A549 (cell line): ENCODE measurements at regions not wholly inside any gene's neighbourhood (a gene's known extent, or its start where the extent isn't known, plus 50 kb on each side); places are given as distances from the start of the nearest gene placed in this dataset.
"Not testable (repeated sequence)": the region's sequence is repeated elsewhere in the genome, so short reads cannot be mapped to it uniquely, and the experiment has no call there.

ENCODE experiments used
- ATAC-seq, 2 experiments: fragments of 200-7000 bp in 1 of 2; fragments of >200 bp in 1 of 2; cut with Nextera tagmentation in 1 of 2; cut with Tn5 transposase in 1 of 2; 3 replicates each; pipeline versions ENCODE4 v1.8.0 to v1.9.1; 2018 to 2020; ENCODE audit warnings: mild to moderate bottlenecking in 1 of 2, moderate library complexity in 1 of 2
- CTCF ChIA-PET: fragments of 300-600 bp; sonication (Branson Sonifier 250); formaldehyde crosslinking; extraction: SDS; loops from one replicate; lab custom pipeline; 2021; ENCODE audit warnings: antibody characterized with exemption, inconsistent platforms; lab: Yijun Ruan, JAX
- POLR2A ChIA-PET: fragments of 350-600 bp; formaldehyde crosslinking; extraction: SDS; loops from one replicate; lab custom pipeline; 2021; ENCODE audit warnings: antibody characterized with exemption, inconsistent platforms; lab: Yijun Ruan, JAX
- DNase-seq, 2 experiments: peaks; one replicate each; pipeline versions ENCODE4 v3.0.0 to v3.0.0-alpha.2; 2011 to 2016; ENCODE audit warnings: low read depth in 1 of 2, low spot score in 1 of 2
- FAIRE-seq: peaks from 2 replicates; lab custom pipeline; 2011; peaks lifted over from hg19 to GRCh38; lab: Jason Lieb, UNC
- H3K27ac ChIP-seq, 2 experiments: fragments of >200 bp; sonication (Bioruptor Twin); formaldehyde crosslinking; 3 replicates each; pipeline ENCODE4 v1.5.1; 2016 to 2017
- H3K4me1 ChIP-seq: fragments of >200 bp; sonication (Bioruptor Twin); formaldehyde crosslinking; 3 replicates; pipeline ENCODE4 v1.6.1; 2016
- H3K4me2 ChIP-seq: fragments of >200 bp; sonication (Bioruptor Twin); formaldehyde crosslinking; 3 replicates; pipeline ENCODE4 v1.6.1; 2016
- H3K4me3 ChIP-seq: fragments of >200 bp; sonication (Bioruptor Twin); formaldehyde crosslinking; 3 replicates; pipeline ENCODE4 v1.5.1; 2016
- H3K9me3 ChIP-seq: fragments of >200 bp; sonication (Bioruptor Twin); formaldehyde crosslinking; 3 replicates; pipeline ENCODE4 v1.6.1; 2016
- CBX8 ChIP-seq: fragments of 200-600 bp; sonication (generic); IDR thresholded peaks from 2 replicates; pipeline ENCODE4 v1.6.1; 2016
- CEBPB ChIP-seq, 2 experiments: fragments of >200 bp in 1 of 2; sonication (Bioruptor Twin) in 1 of 2; formaldehyde crosslinking in 1 of 2; IDR thresholded peaks; 2 replicates each; pipeline ENCODE4 v1.6.1; 2012 to 2016
- CHD4 ChIP-seq: fragments of 200-600 bp; sonication (generic); IDR thresholded peaks from 2 replicates; pipeline ENCODE4 v1.6.1; 2016; ENCODE audit warnings: antibody characterized with exemption, mild to moderate bottlenecking, borderline replicate concordance
- E2F6 ChIP-seq: IDR thresholded peaks from 2 replicates; pipeline ENCODE4 v1.6.1; 2012; ENCODE audit warnings: low read depth, borderline replicate concordance
- EHMT2 ChIP-seq: fragments of 200-600 bp; sonication (generic); IDR thresholded peaks from 2 replicates; pipeline ENCODE4 v1.6.1; 2016; ENCODE audit warnings: antibody characterized with exemption, low read depth, mild to moderate bottlenecking, moderate library complexity
- FOSL2 ChIP-seq, 2 experiments: fragments of 450-650 bp in 1 of 2; fragments of >200 bp in 1 of 2; sonication (Bioruptor Twin) in 1 of 2; formaldehyde crosslinking; IDR thresholded peaks; 2 replicates each; pipeline versions ENCODE4 v1.5.0 to v1.6.1; 2016 to 2020; ENCODE audit warnings: mild to moderate bottlenecking in 1 of 2, moderate library complexity in 1 of 2
- FOXS1 ChIP-seq: fragments of 250-450 bp; sonication (Bioruptor Pico); IDR thresholded peaks from 2 replicates; pipeline ENCODE4 v1.5.0; 2020; ENCODE audit warnings: mild to moderate bottlenecking, moderate library complexity
- HEYL ChIP-seq: fragments of 250-450 bp; sonication (Bioruptor Pico); IDR thresholded peaks from 2 replicates; pipeline ENCODE4 v1.8.0; 2021; ENCODE audit warnings: mild to moderate bottlenecking, moderate library complexity
- HMGXB4 ChIP-seq: fragments of 250-450 bp; sonication (Bioruptor Pico); IDR thresholded peaks from 2 replicates; pipeline ENCODE4 v1.5.0; 2021; ENCODE audit warnings: mild to moderate bottlenecking, moderate library complexity, borderline replicate concordance
- HOXB13 ChIP-seq: fragments of 250-450 bp; sonication (Bioruptor Pico); IDR thresholded peaks from 2 replicates; pipeline ENCODE4 v1.5.0; 2020; ENCODE audit warnings: low read depth, mild to moderate bottlenecking, moderate library complexity
- JUN ChIP-seq, 2 experiments: fragments of >200 bp; sonication (Bioruptor Twin); formaldehyde crosslinking; IDR thresholded peaks; 2 replicates in 1 of 2; 3 replicates in 1 of 2; pipeline ENCODE4 v1.6.1; 2016 to 2017
- KDM5A ChIP-seq: fragments of 200-600 bp; sonication (generic); IDR thresholded peaks from 2 replicates; pipeline ENCODE4 v1.6.1; 2016; ENCODE audit warnings: antibody characterized with exemption, mild to moderate bottlenecking
- MAFK ChIP-seq: fragments of 450-650 bp; IDR thresholded peaks from 2 replicates; pipeline ENCODE4 v1.6.1; 2014; ENCODE audit not compliant: partially characterized antibody
- MAX ChIP-seq: IDR thresholded peaks from 2 replicates; pipeline ENCODE4 v1.6.1; 2012
- NR3C1 ChIP-seq: fragments of >200 bp; sonication (Bioruptor Twin); formaldehyde crosslinking; IDR thresholded peaks from 3 replicates; pipeline ENCODE4 v1.6.1; 2017
- PHF8 ChIP-seq: fragments of 200-600 bp; sonication (generic); IDR thresholded peaks from 2 replicates; pipeline ENCODE4 v1.6.1; 2016; ENCODE audit warnings: low read depth, mild to moderate bottlenecking, antibody characterized with exemption, moderate library complexity, borderline replicate concordance
- POLR2A ChIP-seq: IDR thresholded peaks from 2 replicates; pipeline ENCODE4 v1.6.1; 2012; ENCODE audit warnings: mild to moderate bottlenecking, low read length
- RAD21 ChIP-seq, 2 experiments: fragments of >200 bp in 1 of 2; sonication (Bioruptor Twin) in 1 of 2; formaldehyde crosslinking in 1 of 2; IDR thresholded peaks in 1 of 2; conservative IDR thresholded peaks in 1 of 2; 2 replicates in 1 of 2; 3 replicates in 1 of 2; pipeline ENCODE4 v1.6.1; 2012 to 2018; ENCODE audit warnings: inconsistent platforms in 1 of 2
- RARB ChIP-seq: fragments of 250-450 bp; sonication (Bioruptor Pico); IDR thresholded peaks from 2 replicates; pipeline ENCODE4 v1.8.0; 2021; ENCODE audit warnings: mild to moderate bottlenecking, moderate library complexity
- RCOR1 ChIP-seq: fragments of 150-350 bp; IDR thresholded peaks from 2 replicates; pipeline ENCODE4 v1.6.1; 2014; ENCODE audit warnings: antibody characterized with exemption, low read length, low read depth
- SREBF2 ChIP-seq: fragments of 450-650 bp; IDR thresholded peaks from 2 replicates; pipeline ENCODE4 v1.6.1; 2014; ENCODE audit warnings: mild to moderate bottlenecking, moderate library complexity
- TFCP2L1 ChIP-seq: fragments of 250-450 bp; sonication (Bioruptor Pico); IDR thresholded peaks from 2 replicates; pipeline ENCODE4 v1.5.0; 2021; ENCODE audit warnings: mild to moderate bottlenecking
- TP53 ChIP-seq: fragments of 250-450 bp; sonication (Bioruptor Pico); IDR thresholded peaks from 2 replicates; pipeline ENCODE4 v1.5.0; 2021; ENCODE audit warnings: mild to moderate bottlenecking, moderate library complexity
- USF2 ChIP-seq: fragments of 450-650 bp; IDR thresholded peaks from 2 replicates; pipeline ENCODE4 v1.6.1; 2014; ENCODE audit warnings: antibody characterized with exemption
- ZC3H11A ChIP-seq: fragments of 450-650 bp; IDR thresholded peaks from 2 replicates; pipeline ENCODE4 v1.6.1; 2014; ENCODE audit warnings: antibody characterized with exemption, mild to moderate bottlenecking
- WGBS: methylation state at CpG from one replicate; pipeline ENCODE4 v1.1.6; 2017; ENCODE audit errors: missing lambda C conversion rate; 5-methylcytosine and 5-hydroxymethylcytosine counted together

- TF ChIP-seq RAD21 (conservative IDR thresholded peaks at IDR 0.05 in 1 of 2, IDR thresholded peaks at IDR 0.05 in 1 of 2) (no peak), MAX (no peak), CEBPB (IDR thresholded peaks at IDR 0.05) (no peak), EHMT2 (no peak), MAFK (no peak), HEYL (CRISPR knock-in tag) (no peak), HMGXB4 (CRISPR knock-in tag) (no peak), RCOR1 (no peak), PHF8 (no peak), POLR2A (no peak), HOXB13 (CRISPR knock-in tag) (no peak)
- TF ChIP-seq, all 56 proteins: peak for 0
- Histone ChIP-seq H3K4me2 (no peak overlapping the region), H3K4me1 (no peaks in the 10 kb centered on the region), H3K27ac (no peak overlapping the region), H3K4me3 (no peak overlapping the region), H3K9me3 (no peaks in the 10 kb centered on the region)
- ChIA-PET CTCF (no interaction called here), POLR2A (no interaction called here)
- FAIRE-seq = no peak
- no peak for DNase-seq
- 57% methylated on average over 6 of the region's 6 CpGs for WGBS
- no peak for ATAC-seq
These were observed 169.0 kb downstream of the NEDD1 start for GRCh38 chr12:97075934-97076630.

- FAIRE-seq, POLR2A ChIA-PET, H3K4me1 ChIP-seq, H3K9me3 ChIP-seq, H3K4me2 ChIP-seq, H3K27ac ChIP-seq, H3K4me3 ChIP-seq, CTCF ChIA-PET, ATAC-seq, DNase-seq: not testable (repeated sequence)
- WGBS = 32% methylated on average over 9 of the region's 9 CpGs
These were observed 169.9 kb downstream of the NEDD1 start for GRCh38 chr12:97076912-97077311.

GRCh38 chr12:97082029-97082428 is 175.0 kb downstream of the NEDD1 start:
- H3K4me3 ChIP-seq = no peak overlapping the region
- no peak for ATAC-seq
- FAIRE-seq = no peak
- CTCF ChIA-PET = interaction anchor here (0.6 kb wide), 1 partner anchor 418 kb away, joined by 3 read pairs; no protein-coding TSS in a partner anchor
- H3K4me1 ChIP-seq = no peaks in the 10 kb centered on the region
- POLR2A ChIA-PET = no interaction called here
- TF ChIP-seq MAFK = peak; percentile 85
- TF ChIP-seq FOSL2 (IDR thresholded peaks at IDR 0.05) = no peak
- TF ChIP-seq FOSL2 (CRISPR knock-in tag; IDR thresholded peaks at IDR 0.05) = no peak
- H3K27ac ChIP-seq = no peak overlapping the region
- DNase-seq = no peak
- no peak overlapping the region for H3K4me2 ChIP-seq
- no peaks in the 10 kb centered on the region for H3K9me3 ChIP-seq

GRCh38 chr12:97093187-97093683 is 186.2 kb downstream of the NEDD1 start:
- no peak for DNase-seq
- 4% methylated on average over 6 of the region's 6 CpGs for WGBS
- Histone ChIP-seq H3K27ac (no peak overlapping the region), H3K4me2 (no peak overlapping the region), H3K4me3 (no peak overlapping the region), H3K9me3 (no peaks in the 10 kb centered on the region), H3K4me1 (no peaks in the 10 kb centered on the region)
- CTCF ChIA-PET = no interaction called here
- POLR2A ChIA-PET = no interaction called here
- FAIRE-seq = no peak
- no peak for ATAC-seq
- no peak for TF ChIP-seq E2F6
- TF ChIP-seq FOXS1 (CRISPR knock-in tag) = no peak
- TF ChIP-seq CHD4 = no peak
- TF ChIP-seq TP53 (CRISPR knock-in tag) = no peak
- no peak for TF ChIP-seq USF2
- TF ChIP-seq CBX8 = no peak
- TF ChIP-seq MAX = no peak
- TF ChIP-seq TFCP2L1 (CRISPR knock-in tag) = no peak
- no peak for TF ChIP-seq JUN (IDR thresholded peaks at IDR 0.05)
- TF ChIP-seq HEYL (CRISPR knock-in tag) = no peak
- TF ChIP-seq NR3C1 = no peak
- TF ChIP-seq RARB (CRISPR knock-in tag) = no peak
- no peak for TF ChIP-seq KDM5A
- TF ChIP-seq ZC3H11A = no peak
- no peak for TF ChIP-seq SREBF2
- no peak for TF ChIP-seq HMGXB4 (CRISPR knock-in tag)
